GM19324 (cell line): ENCODE measurements at regions not wholly inside any gene's neighbourhood (a gene's known extent, or its start where the extent isn't known, plus 50 kb on each side); places are given as distances from the start of the nearest gene placed in this dataset.
"Not testable (repeated sequence)": the region's sequence is repeated elsewhere in the genome, so short reads cannot be mapped to it uniquely, and the experiment has no call there.

ENCODE experiments used
- ATAC-seq: cut with Tn5 transposase; IDR thresholded peaks from one replicate; pipeline ENCODE4 v1.9.1; 2021; ENCODE audit warnings: mild to moderate bottlenecking, moderate library complexity; ENCODE audit not compliant: unreplicated experiment, low FRiP score

GRCh38 chr5:23951261-23951928 lies 444.0 kb downstream of the PRDM9 start:
- ATAC-seq: not testable (repeated sequence)

DNA sequence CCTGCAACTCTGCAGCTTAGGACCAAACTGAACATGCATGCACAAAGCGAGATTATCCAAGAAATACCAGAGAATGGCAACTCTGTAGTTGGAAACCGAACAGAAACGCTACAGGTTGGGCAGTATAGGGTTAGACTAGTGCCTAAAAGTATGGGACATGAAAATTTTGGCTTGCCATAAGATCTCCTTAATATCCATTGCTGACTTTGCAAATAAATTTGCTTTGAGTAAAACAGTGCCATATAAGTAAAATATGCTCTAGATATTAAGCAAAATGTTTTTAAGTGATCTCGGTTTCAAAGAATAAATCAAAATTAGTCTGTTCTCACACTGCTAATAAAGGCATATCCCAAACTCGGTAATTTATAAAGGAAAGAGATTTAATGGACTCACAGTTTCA lies 456.0 kb downstream of the PRDM9 start:
- no peak for ATAC-seq

DNA sequence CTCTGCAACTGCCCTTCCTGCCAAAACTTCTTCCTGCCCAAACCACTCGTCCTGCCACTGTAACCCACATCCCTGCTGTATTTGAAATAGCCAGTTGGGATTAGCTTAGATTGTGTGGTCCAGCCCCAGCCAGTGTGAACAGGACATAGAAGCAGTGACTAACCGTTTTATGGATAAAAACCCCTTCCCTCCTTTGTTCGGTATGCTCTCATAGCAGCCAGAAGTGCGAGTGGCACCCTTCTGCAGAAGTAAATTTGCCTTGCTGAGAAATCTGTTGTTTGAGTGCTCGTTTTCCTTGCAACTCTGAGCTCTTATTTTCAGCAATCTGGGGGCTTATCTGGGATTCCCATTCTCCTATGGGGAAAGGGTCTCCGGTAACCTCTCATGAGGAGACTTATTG lies 470.0 kb downstream of the PRDM9 start:
- ATAC-seq: no peak

DNA sequence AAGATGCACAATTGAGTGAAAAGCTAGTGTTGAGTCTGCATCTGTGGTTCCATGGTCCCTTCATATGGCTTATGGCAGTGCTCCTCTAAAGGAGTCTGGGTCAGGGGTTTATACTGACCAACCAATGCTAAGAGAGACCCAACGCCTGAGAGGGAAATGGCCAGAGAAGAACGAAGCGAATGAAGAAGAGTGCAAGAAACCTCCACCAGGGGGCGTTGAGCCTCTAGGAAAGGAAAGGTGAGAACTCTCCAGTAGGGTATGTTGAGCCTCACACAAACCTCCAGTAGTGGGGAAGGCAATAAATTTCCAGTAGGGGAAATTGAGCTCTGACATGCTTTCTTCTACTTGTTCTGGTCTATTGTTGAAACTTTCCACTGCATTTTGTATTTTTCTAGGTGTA lies 470.6 kb downstream of the PRDM9 start:
- ATAC-seq: no peak

- ATAC-seq: peak; percentile 60
Measured at GRCh38 chr5:23991406-23991805, 484.0 kb downstream of the PRDM9 start.

- ATAC-seq: no peak
Measured at GRCh38 chr5:23994581-23995370, 487.4 kb downstream of the PRDM9 start.

DNA sequence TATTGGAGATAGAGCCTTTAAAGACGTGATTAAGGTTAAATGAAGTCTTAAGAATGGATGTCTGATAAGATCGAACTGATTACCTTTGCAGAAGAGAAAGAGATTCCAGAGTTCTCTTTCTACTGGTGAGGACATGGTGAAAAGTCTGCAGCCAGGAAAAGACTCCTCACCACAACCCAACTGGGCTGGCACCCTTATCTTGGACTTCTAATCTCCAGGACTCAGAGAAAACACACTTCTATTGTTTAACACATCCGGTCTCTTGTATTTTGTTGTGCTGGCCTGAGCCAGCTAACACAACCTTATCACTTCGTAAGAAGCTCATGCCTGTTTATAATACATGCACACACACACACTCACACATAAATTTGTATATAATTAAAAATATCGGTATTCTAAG lies 489.1 kb downstream of the PRDM9 start:
- no peak for ATAC-seq

GRCh38 chr5:24005384-24005783 lies 498.0 kb downstream of the PRDM9 start:
- no peak for ATAC-seq

GRCh38 chr5:24017710-24018109 lies 510.3 kb downstream of the PRDM9 start:
- ATAC-seq: not testable (repeated sequence)

- no peak for ATAC-seq
Measured at GRCh38 chr5:24026288-24026687, 518.9 kb downstream of the PRDM9 start.

- ATAC-seq: no peak
Measured at GRCh38 chr5:24042688-24043087, 535.3 kb downstream of the PRDM9 start.

DNA sequence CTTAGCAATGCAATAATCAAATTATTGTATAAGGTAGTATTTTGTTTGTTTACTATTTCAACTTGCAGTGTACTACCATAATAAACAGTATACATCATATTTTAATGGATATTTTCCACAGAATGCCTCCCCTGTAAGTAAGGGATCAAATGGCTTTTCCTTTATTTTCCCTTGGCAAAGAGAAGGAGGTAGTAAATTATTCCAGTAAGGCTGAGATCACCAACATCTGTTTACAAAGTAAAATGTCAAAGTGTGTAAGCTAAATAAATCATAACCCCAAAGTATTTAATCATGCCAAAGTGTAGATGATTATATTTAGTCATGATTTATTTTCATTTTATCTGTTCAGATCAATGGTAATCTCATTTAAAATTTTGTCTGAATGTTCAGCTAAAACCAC lies 537.6 kb downstream of the PRDM9 start:
- ATAC-seq: no peak

DNA sequence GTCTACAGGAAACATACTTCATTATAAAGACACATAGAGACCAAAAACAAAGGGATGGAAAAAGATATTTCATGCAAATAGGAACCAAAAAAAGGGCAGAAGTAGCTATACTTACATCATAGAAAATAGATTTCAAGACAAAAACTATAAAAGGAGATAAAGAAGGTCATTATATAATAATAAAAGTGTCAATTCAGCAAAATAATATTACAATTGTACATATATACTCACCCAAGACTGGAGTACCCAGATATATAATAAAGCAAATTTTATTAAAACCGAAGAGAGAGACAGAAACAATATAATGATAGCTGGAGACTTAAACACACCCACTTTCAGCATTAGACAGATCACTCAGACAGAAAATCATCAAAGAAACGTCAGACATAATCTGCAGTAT lies 546.3 kb downstream of the PRDM9 start:
- no peak for ATAC-seq

DNA sequence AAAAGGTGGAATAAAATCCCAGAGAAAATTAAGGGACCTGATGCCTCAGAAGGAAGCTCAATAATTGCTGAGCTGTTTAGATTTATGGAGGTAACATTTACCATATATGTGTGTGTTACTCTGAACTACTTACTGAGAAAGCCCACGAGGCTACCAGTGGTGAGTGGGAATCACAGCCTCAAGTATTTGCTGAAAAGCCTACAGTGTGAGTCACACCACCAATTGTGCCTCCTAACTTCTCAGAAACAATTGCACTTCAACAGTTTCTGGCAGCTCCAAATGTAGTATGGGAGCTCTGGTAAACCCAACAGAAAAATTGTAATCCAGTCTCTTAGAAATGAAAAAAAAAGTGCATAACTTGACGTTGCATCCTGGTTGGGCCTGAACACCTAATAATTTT lies 551.6 kb downstream of the PRDM9 start:
- no peak for ATAC-seq

DNA sequence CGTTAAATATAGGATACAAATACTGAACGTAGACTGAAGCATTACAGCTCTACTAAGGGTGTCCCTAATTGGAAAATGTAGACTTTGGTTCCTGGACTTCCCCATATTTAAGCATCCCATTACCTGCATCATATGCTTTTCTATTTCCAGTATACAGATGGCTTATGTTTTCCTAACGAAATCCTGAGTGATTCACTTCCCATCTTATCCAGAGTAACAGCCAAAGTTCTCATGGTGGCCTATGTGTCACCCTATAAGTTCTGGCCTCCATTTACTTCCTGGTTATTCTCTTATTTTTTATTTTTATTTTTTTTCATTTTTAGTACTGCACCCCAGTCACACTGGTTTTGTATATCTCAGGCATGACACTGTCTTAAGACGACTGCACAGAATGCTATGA lies 552.3 kb downstream of the PRDM9 start:
- ATAC-seq: no peak

- no peak for ATAC-seq
Measured at GRCh38 chr5:24065779-24066178, 558.4 kb downstream of the PRDM9 start.

GRCh38 chr5:24067208-24067607 lies 559.8 kb downstream of the PRDM9 start:
- no peak for ATAC-seq

- ATAC-seq: no peak
Measured at GRCh38 chr5:24068524-24068923, 561.1 kb downstream of the PRDM9 start.

DNA sequence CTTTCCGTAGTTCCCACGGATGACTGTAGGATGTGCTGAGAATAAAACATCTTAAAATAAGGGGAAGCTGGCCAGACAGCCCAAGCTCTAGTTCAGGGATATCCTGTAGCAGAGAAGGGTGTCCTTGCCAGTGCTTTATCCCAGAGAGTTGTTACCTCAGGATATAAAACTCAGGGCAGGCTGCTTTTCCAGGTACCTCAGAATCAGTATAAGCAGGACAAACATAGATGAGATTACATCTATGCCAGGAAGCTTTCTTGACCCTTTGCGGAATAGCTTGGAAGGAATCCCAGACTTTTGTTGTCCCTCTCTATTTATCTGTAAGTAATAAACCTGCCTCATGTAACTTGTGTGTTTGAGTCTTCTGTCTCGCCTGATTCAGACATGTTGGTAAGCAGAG lies 565.7 kb downstream of the PRDM9 start:
- no peak for ATAC-seq

DNA sequence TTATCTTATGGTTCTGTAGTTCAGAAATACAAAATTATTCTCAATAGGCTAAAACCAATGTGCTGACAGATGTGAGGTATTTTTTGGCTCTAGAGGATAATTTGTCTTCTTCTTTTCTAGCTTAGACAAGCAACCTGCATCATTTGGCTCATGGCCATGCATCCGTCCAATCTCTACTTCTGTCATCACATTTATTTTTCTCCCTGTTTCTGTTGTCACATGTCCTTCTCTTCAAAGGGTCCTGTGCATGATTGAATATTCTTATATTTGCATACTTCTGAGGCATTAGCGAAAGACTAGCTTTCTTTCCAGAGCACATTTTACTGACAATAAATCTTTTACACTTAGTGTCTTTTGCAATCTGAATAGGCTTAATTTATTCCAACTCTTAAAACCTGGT lies 564.7 kb downstream of the CDH10 start:
- ATAC-seq: no peak

- ATAC-seq: no peak
Measured at GRCh38 chr5:24094081-24094679, 550.6 kb downstream of the CDH10 start.

DNA sequence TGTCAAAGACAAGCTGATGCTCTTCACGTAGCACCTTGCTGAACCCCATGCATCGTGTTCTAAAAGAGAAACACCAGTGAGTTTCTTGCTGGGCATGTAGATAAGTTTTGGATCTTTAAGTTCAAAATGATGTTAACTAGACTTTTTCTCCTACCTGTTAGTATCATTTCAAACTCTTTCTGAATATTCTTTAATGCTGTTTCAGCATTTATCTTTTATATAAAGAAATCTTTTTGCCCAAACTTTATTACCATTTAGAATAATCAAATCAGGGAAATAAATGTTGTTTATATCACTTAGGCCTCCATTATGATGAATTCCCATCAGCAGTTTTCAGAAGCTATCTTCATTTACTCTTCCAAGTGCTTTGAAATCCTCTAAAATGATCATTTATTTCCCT lies 542.8 kb downstream of the CDH10 start:
- ATAC-seq: no peak
